NCI-H82 (cell line): ENCODE measurements at regions not wholly inside any gene's neighbourhood (a gene's known extent, or its start where the extent isn't known, plus 50 kb on each side); places are given as distances from the start of the nearest gene placed in this dataset.
"Not testable (repeated sequence)": the region's sequence is repeated elsewhere in the genome, so short reads cannot be mapped to it uniquely, and the experiment has no call there.

ENCODE experiments used
- DNase-seq: peaks from one replicate; lab custom pipeline; 2025; lab: John Stamatoyannopoulos, UW

DNA sequence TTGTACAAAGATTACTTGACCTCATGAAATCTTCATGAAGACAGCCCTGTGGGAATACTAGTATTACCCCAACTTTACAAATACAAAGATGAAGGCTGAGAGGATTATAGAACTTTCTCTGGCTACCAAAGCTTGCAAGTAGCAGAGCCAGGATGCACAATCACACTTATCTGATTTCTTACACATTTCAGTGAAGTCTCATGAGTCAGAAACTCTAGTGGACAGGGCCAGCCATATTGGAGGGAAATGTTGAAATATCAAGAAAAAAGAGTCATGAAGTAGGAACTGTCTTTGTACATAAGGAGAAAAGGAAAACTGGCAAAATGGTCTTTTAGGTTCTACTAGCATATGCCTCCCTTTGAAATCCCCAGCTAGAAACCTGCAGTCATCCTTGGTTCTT lies 369.6 kb upstream of the WWC1 start:
- no peak for DNase-seq

DNA sequence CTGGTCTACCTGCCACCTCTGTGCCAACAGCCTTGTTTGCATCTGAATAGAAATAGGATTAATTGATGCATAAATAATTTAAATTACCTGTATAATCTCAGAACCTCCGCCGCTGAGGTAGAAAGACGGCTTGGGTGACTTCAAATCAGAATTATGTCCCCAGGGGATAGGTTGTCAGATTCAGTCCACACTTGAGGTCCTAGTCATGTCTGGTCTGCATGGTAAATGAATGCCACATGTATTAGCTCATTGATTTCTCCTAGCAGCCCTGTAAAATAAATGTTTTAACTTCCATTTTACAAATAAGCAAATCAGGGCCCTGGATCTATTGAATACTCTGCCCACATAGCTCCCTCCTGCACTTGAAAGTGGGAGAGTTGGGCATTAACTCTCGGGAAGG lies 368.0 kb upstream of the WWC1 start:
- no peak for DNase-seq

DNA sequence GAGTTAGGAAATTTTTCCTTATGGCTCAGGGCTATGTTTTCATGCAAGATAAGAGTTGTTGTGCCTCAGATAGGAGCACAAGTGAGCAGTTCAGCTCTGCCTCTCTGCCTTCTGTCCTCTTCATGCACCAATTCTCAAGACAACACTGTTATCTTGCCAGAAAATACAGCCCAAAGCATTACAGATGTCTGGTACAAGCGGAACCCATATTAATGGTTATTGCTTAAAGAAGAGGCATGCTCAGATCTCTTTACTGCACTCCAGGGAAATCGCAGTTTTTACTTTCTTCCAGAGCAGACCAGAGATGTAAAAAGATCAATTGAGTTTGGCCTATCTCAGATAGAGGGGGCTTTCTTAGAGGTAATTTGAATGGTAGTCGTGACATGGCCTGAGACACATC lies 361.6 kb upstream of the WWC1 start:
- no peak for DNase-seq

DNA sequence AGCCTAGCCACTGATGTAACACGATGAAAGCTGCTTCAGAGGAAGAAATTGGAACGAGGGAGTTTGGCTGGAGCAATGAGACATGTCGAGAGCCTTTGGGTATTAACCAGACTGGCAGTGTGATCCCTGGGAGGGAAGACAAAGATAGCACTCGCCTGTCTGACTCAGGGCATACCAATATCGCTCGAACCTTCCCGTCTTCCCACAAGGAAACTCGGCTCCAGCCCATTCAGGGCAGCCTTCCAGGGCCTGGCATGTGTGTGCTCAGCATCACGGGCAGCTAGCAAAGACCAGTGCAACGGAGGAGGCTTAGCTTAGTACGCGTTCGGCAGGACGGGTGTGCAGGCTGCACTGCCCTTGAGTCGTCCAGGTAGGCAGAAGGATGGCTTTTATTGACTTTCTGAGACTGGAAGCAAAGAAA lies 356.9 kb upstream of the WWC1 start:
- no peak for DNase-seq

DNA sequence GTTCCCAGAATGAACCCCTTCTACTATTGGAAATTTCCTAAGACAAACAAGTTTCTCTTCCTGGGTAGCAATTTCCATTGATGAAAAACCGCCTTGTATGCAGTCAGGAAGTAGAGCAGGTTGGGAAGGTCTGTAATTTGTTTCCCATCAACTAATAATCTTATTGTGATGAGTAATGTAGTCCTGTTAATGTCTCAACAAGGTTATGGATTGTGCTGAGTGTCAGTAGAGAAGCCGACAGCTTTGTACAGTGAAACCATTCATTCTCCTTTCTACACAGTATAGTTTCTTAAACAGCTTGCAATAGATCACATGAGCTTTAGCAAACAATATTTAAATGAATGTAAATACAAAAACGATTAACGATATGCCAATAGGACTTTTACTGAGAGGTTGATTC lies 355.4 kb upstream of the WWC1 start:
- peak; percentile 58 for DNase-seq

DNA sequence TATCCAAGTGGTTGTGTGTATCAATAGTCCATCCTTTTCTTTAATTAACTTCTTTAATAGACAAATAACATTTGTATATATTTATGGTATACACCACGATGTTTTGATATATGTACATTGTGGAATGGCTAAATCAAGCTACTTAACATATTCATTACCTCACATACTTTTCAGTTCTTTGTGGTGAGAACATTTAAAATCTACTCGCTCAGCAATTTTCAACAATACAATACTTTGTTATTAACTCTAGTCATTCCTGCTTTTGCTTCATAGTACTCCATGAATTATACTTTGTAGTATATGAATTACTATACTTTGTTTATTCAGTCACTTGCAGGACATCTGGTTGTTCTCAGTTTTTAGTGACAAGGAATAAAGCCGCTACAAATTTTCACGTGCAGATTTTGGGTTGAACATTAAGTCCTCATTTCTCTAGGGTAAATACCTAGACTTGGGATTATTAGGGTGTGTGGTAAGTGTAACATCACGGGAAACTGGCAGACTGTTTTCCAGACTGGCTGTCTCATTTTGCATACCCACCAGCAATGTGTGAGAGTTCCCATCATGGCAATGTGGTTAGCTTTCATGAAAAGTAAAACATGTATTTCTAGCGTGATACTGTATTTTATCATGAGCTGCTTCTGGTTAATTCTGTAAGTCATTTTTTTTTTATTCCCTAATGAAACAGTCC lies 354.4 kb upstream of the WWC1 start:
- no peak for DNase-seq

DNA sequence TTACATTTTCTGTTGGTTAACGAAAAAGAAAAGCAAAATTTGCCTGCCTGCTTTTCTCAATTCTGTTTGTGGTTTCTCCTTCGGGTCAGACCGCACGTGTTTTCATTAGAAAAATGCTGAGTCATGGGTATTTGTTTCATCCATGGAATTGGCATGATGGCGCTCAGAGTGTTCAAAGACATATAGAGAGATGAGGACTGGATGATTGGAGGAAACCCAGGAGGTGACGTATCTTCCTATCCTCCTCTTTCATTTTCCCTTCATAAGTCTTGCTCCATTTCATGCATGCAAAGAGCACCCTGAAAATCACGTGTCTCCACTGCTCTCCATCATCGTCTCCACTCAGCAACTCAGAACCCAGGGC lies 353.8 kb upstream of the WWC1 start:
- DNase-seq: no peak

DNA sequence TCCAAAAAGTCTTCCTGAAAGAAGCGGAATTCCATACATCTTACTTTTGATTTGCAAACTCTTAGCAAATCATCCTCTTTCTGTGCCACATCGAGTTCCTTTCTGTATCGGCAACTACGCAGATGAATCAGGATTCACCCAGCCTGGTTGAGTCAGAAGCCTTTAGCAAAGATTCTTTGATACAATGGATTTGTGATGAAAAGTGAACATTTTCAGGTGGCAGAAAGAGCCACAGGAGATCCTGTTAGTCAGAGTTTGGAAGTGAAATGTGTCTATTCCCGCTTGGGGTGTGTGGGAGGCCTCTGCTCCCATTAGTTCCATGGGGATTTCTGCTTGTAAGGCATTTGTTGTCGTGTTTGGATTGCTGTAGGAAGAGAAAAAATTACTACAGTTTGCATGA lies 351.8 kb upstream of the WWC1 start:
- no peak for DNase-seq

DNA sequence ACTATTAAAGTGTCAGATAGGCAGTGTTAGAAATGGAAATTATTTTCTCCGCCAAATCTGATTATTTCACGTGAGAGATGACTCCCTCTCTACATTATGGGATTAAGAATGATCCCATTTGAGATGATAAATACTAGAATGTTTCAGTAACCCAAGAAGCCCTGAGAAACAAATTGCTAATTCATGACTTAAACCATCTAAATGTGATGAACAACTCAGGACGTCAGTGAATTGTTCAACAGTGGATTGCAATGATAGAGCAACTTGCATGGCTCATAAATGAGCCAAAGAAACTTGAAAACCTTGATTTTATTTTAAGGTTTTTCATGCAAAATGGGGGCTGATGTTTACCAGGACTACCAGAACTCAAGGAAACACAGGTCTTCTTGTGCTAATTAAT lies 350.5 kb upstream of the WWC1 start:
- DNase-seq: peak; percentile 76

DNA sequence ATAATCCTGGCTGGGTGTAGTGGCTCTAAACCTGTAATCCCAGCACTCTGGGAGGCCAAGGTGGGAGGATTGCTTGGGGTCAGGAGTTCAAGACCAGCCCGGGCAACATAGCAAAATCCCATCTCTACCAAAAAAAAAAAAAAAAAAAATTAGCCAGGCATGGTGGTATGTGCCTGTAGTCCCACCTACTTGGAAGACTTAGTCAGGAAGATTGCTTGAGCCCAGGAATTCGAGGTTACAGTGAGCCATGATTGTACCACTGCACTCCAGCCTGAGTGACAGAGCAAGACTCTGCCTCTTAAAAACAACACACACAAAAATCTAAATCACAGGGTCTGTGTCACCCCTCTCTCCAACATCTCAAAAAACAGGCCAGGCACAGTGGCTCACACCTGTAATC lies 349.9 kb upstream of the WWC1 start:
- not testable (repeated sequence) for DNase-seq

DNA sequence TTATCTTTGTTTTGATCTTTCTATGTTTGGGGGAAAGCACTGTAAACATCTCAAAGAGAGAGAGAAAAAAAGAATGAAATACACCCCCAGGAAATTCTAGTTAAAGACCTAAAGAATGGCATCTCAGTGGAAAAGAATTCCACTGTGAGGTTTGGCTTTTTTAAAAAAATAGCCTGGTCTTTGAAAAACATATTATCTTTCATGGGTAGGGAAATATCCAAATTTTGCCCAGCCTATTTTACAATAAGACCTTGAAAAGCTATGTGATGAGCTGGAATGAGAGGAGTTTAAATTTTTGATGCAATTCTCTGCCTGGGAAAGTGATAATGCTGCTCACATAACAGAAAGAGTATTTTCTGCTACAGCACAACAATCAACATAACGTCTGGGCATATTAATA lies 348.1 kb upstream of the WWC1 start:
- DNase-seq: no peak

DNA sequence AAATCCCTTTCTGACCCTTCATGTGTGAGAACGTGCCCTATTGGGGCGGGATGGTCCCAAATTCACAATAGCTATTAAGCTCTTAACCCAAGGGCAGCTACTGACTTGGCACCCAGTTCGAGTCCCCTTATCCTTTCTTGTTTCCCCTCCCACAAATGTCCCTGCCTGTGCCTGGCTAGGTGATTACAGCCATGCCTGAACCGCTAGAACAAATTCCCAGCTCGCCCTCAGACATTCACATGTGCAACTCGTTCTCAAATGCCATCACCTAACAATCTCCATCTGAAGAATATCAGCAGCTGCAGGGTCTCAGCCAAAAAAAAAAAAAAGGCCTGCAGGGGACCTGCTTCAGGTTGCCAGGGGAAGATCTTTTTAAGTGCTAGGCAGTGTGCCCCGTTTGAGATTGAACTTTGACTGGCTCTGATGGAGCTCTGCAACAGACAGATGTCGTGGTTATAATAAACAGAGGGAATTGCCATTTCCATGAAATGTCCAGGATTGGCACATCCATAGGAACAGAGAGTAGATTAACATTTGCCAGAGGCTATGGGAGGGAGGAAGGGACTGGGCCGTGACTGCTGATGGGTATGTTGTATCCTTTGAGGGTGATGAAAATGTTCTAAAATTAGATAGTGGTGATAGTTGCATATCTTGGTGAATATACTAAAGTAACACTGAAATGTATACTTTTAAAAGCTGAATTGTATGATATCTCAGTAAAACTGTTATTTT lies 347.2 kb upstream of the WWC1 start:
- no peak for DNase-seq

DNA sequence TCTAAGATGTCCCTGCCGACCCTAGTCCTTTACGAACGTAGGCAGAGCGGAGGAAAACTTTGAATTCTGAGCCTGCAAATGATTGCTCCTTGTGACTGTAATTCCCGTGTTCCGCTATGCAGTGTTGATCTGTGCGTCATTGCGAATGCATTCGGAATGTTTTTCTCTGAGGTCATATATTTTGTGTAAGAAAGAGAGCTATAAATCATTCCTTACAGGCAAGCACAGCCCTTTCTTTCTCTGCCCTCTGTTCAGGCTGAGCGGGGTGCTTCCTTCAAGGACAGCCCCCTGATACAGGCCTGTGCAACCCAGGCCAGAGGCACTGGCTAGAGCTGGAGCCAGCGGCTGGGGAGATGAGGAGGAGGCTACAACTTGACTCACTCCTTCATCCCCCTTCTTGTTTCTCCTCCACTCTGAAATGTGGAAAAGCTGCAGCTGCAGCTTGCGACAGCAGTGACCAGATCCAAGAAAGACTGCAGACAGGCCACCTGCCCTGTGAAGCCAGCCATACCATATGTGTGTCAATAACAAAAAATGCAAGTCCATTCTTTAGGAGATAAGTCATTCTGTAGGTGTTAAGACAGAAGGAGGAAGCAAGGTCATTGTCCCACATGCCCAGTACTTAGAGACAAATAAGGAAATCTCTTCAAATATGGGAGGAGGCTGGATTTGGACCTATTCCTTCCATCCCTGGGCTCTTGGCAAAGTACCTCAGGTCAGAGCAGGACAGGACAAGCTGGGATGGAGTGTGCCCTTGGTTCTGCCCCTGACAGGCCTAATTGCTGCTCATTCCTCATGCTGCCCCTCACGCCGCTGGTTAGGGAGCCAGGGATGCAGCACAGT lies 345.7 kb upstream of the WWC1 start:
- DNase-seq: no peak

DNA sequence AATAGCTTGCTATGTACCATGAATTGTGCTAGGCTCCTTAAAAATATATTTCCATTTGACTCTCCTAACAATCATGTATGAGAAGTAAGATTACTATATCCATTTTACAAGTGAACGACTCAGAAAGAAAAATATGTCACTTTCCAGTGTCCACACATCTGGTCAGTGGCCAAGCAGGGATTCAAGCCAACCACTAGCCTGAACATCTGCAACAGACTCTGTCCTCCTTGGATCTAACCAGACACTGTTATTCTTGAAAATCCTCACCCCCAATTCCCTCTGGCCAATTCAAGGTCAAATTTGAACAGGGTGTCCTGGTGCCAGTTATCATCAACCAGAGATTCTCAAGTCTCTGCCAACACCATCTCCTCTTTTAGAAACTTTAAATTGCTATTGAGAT lies 344.1 kb upstream of the WWC1 start:
- no peak for DNase-seq

DNA sequence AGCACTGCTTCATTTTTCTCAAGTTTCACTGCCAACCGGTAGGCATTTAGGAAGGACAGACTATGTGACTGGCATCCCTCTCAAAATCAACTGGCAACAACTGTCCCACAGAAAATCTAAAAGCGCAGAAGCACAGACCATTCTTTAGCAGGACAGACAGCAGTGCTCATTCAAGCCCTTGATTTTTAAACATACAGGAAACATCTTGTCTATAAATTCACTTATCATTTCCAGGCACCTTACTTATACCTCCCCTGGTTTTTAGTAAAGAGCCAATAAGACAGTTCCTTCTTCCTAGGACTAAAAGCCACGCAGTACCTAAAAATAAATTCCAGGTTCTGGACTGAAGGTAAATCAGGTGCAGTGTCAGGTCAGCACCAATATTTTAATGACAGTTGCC lies 343.2 kb upstream of the WWC1 start:
- no peak for DNase-seq

DNA sequence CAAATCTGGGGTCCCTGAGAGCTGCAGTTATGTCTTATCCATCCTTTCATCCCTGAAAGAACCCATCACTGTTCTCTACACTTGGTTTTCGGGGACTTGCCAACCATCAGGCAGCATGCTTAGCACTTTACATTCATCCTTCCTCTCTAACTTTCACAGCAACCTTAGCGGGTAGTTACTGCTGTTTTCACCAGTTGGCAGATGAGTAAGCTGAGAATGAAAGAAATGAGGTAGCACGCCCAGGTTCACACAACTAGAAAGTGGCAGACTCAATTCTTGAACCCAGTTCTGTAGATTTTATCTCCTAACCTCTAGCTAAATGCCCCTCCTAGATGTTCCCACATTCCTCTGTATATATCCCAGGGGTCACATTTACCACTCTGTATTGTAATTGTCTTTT lies 342.0 kb upstream of the WWC1 start:
- DNase-seq: no peak

DNA sequence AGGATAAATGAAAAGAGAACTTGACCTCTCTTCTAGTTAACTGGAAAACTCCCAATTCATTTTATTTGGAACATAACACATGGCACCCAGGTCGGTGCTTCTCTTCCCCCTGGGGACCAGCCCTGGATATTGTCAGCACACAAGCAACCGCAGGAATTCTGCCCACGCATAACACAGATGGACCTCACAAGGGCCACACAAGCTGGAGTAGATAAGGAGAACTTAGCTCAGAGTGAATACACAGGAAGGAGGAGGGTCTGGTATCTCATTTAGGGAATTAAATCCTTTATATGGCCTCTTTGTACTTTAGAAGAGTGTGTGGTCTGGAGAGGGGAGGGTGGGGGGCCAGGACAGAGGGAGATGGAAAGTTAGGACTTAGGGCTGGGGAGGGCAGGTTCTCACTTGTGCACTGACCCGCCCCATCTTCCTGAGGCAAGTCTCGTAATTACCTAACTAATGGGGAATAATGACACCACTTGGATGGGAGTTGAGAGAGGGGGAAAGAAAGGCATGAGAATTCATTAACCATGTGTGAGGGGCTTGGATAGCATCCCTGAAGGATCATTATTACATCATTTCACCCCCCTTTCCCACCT lies 341.2 kb upstream of the WWC1 start:
- DNase-seq: no peak

DNA sequence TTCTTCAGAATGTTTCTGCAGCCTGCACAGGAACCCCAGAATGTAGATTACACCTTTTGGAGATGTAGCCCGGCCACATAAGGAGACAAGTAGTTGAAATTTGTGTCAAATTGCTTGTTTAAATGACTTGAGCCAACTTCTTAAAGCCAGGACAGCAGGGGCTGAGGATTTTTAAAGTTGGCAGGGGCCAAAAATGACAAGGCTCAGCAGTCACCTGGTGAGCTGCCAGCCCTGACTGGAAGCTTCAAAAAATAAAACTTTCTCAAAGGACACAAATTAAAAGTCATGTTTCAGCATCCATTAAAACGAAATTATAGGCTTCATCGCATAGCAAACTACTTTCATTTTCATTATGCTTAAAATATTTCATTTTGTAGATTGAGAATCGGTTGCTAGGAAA lies 340.3 kb upstream of the WWC1 start:
- DNase-seq: no peak

DNA sequence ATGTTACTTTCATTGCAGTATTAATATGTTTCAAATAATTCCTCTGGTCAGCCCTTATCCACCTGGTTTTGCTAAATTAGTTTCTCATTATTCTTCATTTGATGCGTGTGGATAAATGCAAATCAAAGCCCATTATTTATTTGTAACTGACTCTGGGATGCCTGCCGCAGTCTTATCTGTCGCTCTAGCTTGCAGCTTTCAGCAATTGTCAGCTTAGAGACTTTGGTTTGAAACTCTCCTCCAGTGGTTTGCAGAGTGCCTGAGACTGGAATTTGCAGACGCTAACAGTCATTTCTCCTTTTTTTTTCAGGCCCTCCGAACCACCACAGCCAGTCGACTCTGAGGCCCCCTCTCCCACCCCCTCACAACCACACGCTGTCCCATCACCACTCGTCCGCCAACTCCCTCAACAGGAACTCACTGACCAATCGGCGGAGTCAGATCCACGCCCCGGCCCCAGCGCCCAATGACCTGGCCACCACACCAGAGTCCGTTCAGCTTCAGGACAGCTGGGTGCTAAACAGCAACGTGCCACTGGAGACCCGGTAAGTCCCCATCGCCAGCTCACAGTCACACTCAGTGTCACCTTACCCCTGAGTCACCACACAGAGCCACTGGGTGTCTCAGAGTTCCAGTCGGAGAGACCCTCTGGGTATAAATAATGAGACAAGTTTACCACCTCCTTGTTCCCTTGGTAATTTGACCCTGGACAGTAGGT lies 339.0 kb upstream of the WWC1 start:
- peak; percentile 31 for DNase-seq

DNA sequence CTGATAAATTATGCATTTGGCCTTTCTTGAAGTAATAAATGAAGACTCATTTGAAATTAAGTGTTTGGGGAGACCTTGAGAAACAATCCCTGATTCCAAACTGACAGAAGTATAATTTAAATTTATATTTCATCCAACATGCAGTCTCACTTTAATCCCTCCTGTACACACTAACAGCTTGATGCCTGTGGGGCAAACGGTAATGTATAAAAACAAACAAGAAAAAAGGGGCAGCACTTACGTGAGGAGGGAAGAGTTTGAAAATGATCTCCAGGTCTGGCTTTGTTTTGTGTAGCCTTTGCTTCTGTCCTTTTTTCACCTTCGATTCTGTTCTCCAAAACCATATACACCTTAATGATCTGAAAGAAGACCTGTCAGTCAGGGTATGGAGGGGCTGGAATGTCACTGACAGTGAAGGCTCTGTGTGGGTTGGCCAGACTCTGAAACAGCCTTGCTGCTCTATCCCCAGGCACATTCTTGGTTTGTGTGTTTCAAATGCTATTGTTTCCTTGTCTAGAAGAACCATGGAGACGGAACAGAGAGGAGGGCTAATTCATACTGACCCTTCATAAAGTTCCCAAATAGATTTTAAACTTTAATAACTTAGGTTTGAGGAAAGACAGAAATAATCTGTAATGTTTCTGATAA lies 338.2 kb upstream of the WWC1 start:
- DNase-seq: peak; percentile 31

DNA sequence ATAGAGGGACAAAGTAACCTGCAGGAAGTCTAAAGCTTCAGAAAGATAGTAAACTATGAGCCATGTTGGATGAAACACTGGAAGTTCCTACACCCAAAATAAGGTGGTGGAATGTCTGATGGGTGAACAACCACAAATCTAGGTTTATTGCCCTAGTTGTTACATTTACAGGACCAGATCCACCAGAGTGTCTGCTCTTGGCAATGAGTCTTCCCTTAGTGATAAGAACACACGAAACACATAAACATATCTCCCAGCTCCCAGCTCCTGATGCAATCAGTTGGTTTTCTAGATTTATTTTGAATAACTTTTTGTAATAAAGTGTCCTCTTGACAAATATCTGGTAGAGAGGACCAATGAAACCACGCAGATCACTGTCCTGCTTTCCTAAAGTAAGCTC lies 329.7 kb upstream of the WWC1 start:
- DNase-seq: no peak

DNA sequence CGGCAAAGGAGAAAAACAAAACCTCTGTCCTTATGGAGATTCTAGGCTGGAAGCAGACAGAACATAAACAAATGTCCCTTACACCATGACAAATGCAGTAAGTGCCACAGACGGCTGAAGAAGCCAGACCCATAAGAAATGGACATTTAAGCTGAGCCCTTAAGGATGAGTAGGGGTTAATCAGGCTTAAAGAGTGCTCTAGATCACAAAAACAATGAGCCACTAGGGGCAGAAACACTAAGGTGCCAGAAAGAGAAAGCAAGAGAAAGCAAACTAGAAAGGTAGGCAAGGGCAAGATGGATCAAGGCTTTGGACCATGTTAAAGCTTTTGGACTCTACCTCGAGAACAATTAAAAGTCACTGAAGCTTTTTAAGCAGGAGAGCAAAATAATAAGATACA lies 326.9 kb upstream of the WWC1 start:
- DNase-seq: peak; percentile 86
